ENCODE measurements at regions not wholly inside any gene's neighbourhood (a gene's known extent, or its start where the extent isn't known, plus 50 kb on each side); places are given as distances from the start of the nearest gene placed in this dataset.

DNA sequence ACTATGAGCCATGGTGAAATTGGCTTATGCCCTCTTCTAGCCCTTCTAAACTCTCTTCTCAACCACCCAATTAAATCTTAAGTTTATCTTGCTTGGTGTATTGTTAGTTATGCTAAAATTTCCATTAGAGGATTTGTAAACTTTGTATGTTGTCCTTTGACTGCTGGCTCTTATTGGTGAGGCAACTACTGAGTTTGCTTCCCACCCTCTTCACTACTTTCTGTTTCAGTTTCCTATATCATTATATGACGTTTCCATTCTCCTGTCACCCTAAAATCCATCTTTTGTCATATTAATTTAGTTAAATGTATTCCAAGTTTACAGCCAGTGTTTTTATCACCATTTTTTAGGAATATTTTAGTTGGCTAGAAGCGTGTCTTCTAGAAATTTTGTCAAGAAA, 80.9 kb upstream of the VWC2 start:
- Histone ChIP-seq H3K27me3 (ENCODE audit: insufficient read depth, low read length) (no peaks in the 10 kb centered on the region), H2AFZ (ENCODE audit: low read depth, low read length) (no peak overlapping the region), H3K79me2 (ENCODE audit: insufficient read depth, low read length) (no peaks in the 10 kb centered on the region), H4K20me1 (ENCODE audit: insufficient read depth, low read length) (no peaks in the 10 kb centered on the region), H3K4me1 (ENCODE audit: insufficient read depth, low read length) (no peaks in the 10 kb centered on the region), H3K27ac (ENCODE audit: low read depth, low read length) (no peak overlapping the region), H3K4me3 (ENCODE audit: insufficient read depth, low read depth, low read length) (no peak overlapping the region), H3K4me2 (ENCODE audit: low read length) (no peak overlapping the region), H3K9me3 (ENCODE audit: insufficient read depth, low read depth, low read length) (no peaks in the 10 kb centered on the region), H3K36me3 (ENCODE audit: insufficient read depth, low read length) (no peaks in the 10 kb centered on the region), H3K9ac (ENCODE audit: low read length) (no peak overlapping the region)
- H3K27ac Mint-ChIP-seq (ENCODE audit: unreplicated experiment) = no peak overlapping the region
- H3K36me3 Mint-ChIP-seq (ENCODE audit: low read depth, unreplicated experiment) = no peaks in the 10 kb centered on the region
- no peaks in the 10 kb centered on the region for H3K9me3 Mint-ChIP-seq (ENCODE audit: unreplicated experiment)
- no peak for DNase-seq (ENCODE audit: low read depth)
- H3K27me3 Mint-ChIP-seq (ENCODE audit: low read depth, unreplicated experiment) = no peaks in the 10 kb centered on the region
- TF ChIP-seq, protein P1, sequence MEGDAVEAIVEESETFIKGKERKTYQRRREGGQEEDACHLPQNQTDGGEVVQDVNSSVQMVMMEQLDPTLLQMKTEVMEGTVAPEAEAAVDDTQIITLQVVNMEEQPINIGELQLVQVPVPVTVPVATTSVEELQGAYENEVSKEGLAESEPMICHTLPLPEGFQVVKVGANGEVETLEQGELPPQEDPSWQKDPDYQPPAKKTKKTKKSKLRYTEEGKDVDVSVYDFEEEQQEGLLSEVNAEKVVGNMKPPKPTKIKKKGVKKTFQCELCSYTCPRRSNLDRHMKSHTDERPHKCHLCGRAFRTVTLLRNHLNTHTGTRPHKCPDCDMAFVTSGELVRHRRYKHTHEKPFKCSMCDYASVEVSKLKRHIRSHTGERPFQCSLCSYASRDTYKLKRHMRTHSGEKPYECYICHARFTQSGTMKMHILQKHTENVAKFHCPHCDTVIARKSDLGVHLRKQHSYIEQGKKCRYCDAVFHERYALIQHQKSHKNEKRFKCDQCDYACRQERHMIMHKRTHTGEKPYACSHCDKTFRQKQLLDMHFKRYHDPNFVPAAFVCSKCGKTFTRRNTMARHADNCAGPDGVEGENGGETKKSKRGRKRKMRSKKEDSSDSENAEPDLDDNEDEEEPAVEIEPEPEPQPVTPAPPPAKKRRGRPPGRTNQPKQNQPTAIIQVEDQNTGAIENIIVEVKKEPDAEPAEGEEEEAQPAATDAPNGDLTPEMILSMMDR (IDR thresholded peaks at IDR 0.05; ENCODE audit: insufficient read depth, low read depth, low read length) = no peak
- TF ChIP-seq EZH2 (IDR thresholded peaks at IDR 0.05; ENCODE audit: insufficient read depth, low read length) = no peak
- no peaks in the 10 kb centered on the region for H3K4me1 Mint-ChIP-seq (ENCODE audit: low read depth, unreplicated experiment)
- no peak for FAIRE-seq
- no peak overlapping the region for H3K4me3 Mint-ChIP-seq (ENCODE audit: unreplicated experiment)

DNA sequence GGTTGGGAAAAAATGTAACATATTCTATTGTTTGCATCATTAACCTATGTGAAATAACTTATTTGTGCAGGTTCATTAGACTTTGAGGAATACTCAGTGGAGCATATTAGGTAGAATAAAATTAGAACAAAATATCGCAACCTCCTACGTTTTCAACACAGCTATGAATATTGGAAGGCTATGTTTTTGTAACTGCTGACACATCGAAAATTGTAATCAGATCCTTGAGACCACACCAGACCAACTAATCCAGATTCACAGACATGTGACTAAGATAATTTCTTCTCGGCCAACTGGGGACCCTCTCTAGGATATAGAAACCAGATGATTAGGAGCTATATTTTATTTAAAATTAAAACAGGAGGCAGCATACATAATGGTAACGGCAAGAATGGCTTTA, 77.5 kb upstream of the VWC2 start:
- no peak for TF ChIP-seq EZH2 (IDR thresholded peaks at IDR 0.05; ENCODE audit: insufficient read depth, low read length)
- TF ChIP-seq, protein P1 (IDR thresholded peaks at IDR 0.05; ENCODE audit: insufficient read depth, low read depth, low read length) = no peak
- Mint-ChIP-seq H3K27ac (ENCODE audit: unreplicated experiment) (no peak overlapping the region), H3K36me3 (ENCODE audit: low read depth, unreplicated experiment) (no peaks in the 10 kb centered on the region), H3K9me3 (ENCODE audit: unreplicated experiment) (no peaks in the 10 kb centered on the region), H3K27me3 (ENCODE audit: low read depth, unreplicated experiment) (no peaks in the 10 kb centered on the region), H3K4me3 (ENCODE audit: unreplicated experiment) (no peak overlapping the region), H3K4me1 (ENCODE audit: low read depth, unreplicated experiment) (no peaks in the 10 kb centered on the region)
- no peaks in the 10 kb centered on the region for H3K27me3 ChIP-seq (ENCODE audit: insufficient read depth, low read length)
- FAIRE-seq = no peak
- H3K4me3 ChIP-seq (ENCODE audit: insufficient read depth, low read depth, low read length) = no peak overlapping the region
- no peaks in the 10 kb centered on the region for H3K9me3 ChIP-seq (ENCODE audit: insufficient read depth, low read depth, low read length)
- H3K27ac ChIP-seq (ENCODE audit: low read depth, low read length) = no peak overlapping the region
- H3K4me2 ChIP-seq (ENCODE audit: low read length) = no peak overlapping the region
- H3K36me3 ChIP-seq (ENCODE audit: insufficient read depth, low read length) = no peaks in the 10 kb centered on the region
- H4K20me1 ChIP-seq (ENCODE audit: insufficient read depth, low read length) = no peaks in the 10 kb centered on the region
- no peak overlapping the region for H3K9ac ChIP-seq (ENCODE audit: low read length)
- no peaks in the 10 kb centered on the region for H3K4me1 ChIP-seq (ENCODE audit: insufficient read depth, low read length)
- H3K79me2 ChIP-seq (ENCODE audit: insufficient read depth, low read length) = no peaks in the 10 kb centered on the region
- no peak for DNase-seq (ENCODE audit: low read depth)
- no peak overlapping the region for H2AFZ ChIP-seq (ENCODE audit: low read depth, low read length)

DNA sequence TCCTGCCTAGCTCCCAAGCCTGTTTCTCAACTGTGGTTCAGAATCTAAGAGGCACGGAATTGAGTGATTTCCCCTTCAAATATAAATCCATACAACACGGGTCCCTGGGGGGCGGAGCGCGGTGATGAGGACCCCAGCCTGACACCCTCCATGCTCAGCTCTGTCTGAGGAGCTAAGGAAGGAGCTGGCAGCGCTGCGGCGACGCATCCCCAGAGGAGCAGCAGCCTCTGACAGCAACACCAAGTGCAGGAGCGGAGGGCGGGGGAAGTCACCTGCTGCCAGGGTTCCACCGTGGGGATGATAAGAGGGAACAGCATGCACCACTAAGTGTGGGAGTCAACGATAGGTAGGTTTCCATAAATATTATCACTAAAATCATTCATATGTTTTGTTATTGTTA, 72.6 kb upstream of the VWC2 start:
- no peak overlapping the region for H3K4me2 ChIP-seq (ENCODE audit: low read length)
- DNase-seq (ENCODE audit: low read depth) (no peak), FAIRE-seq (no peak)
- TF ChIP-seq, protein P1 (IDR thresholded peaks at IDR 0.05; ENCODE audit: insufficient read depth, low read depth, low read length) = no peak
- no peak for TF ChIP-seq EZH2 (IDR thresholded peaks at IDR 0.05; ENCODE audit: insufficient read depth, low read length)
- Mint-ChIP-seq H3K27ac (ENCODE audit: unreplicated experiment) (no peak overlapping the region), H3K4me3 (ENCODE audit: unreplicated experiment) (no peak overlapping the region), H3K36me3 (ENCODE audit: low read depth, unreplicated experiment) (no peaks in the 10 kb centered on the region), H3K4me1 (ENCODE audit: low read depth, unreplicated experiment) (peaks cover 5% of the 10 kb centered on the region), H3K9me3 (ENCODE audit: unreplicated experiment) (no peaks in the 10 kb centered on the region), H3K27me3 (ENCODE audit: low read depth, unreplicated experiment) (no peaks in the 10 kb centered on the region)
- no peaks in the 10 kb centered on the region for H3K4me1 ChIP-seq (ENCODE audit: insufficient read depth, low read length)
- H2AFZ ChIP-seq (ENCODE audit: low read depth, low read length) = no peak overlapping the region
- peaks cover 4% of the 10 kb centered on the region for H3K9me3 ChIP-seq (ENCODE audit: insufficient read depth, low read depth, low read length)
- no peaks in the 10 kb centered on the region for H3K36me3 ChIP-seq (ENCODE audit: insufficient read depth, low read length)
- H3K27ac ChIP-seq (ENCODE audit: low read depth, low read length) = no peak overlapping the region
- H4K20me1 ChIP-seq (ENCODE audit: insufficient read depth, low read length) = no peaks in the 10 kb centered on the region
- H3K27me3 ChIP-seq (ENCODE audit: insufficient read depth, low read length) = no peaks in the 10 kb centered on the region
- no peak overlapping the region for H3K9ac ChIP-seq (ENCODE audit: low read length)
- no peaks in the 10 kb centered on the region for H3K79me2 ChIP-seq (ENCODE audit: insufficient read depth, low read length)
- H3K4me3 ChIP-seq (ENCODE audit: insufficient read depth, low read depth, low read length) = no peak overlapping the region

Data from astrocyte (in vitro differentiated cells and primary cell).